Body of pancreas (tissue), 4 donors: ENCODE measurements at regions not wholly inside any gene's neighbourhood (a gene's known extent, or its start where the extent isn't known, plus 50 kb on each side); places are given as distances from the start of the nearest gene placed in this dataset.

Experiments used
- ATAC-seq: fragments of 150-250 bp; one replicate; pipeline ENCODE4 v1.9.1; 2016
- DNase-seq, 4 donors: peaks; one replicate each; pipeline ENCODE4 v3.0.0-alpha.2; 2019
- H3K27ac ChIP-seq, 4 donors: fragments of 200-600 bp; sonication (generic); 1 replicate in 3 of 4; 2 replicates in 1 of 4; pipeline versions ENCODE4 v1.5.1 to v1.6.1; 2016 to 2019; ENCODE audit warnings: mild to moderate bottlenecking in 1 of 4, mixed read lengths in 1 of 4, moderate library complexity in 1 of 4
- H3K27me3 ChIP-seq, 2 donors: fragments of 200-600 bp; sonication (generic); one replicate each; pipeline ENCODE4 v1.6.0; 2016; ENCODE audit warnings: mild to moderate bottlenecking in 1 of 2
- H3K36me3 ChIP-seq, 2 donors: fragments of 200-600 bp; sonication (generic); replicated peaks in 1 of 2; 2 replicates each; pipeline ENCODE4 v1.5.1; 2016; ENCODE audit warnings: low read depth in 2 of 2; ENCODE audit not compliant: insufficient read depth in 1 of 2
- H3K4me1 ChIP-seq: fragments of 200-600 bp; sonication (generic); one replicate; pipeline ENCODE4 v1.6.0; 2016
- H3K4me3 ChIP-seq, 2 donors: fragments of 200-600 bp; sonication (generic); 1 replicate in 1 of 2; 2 replicates in 1 of 2; pipeline ENCODE4 v1.5.1; 2016 to 2019
- H3K9me3 ChIP-seq, 3 donors: fragments of 200-600 bp; sonication (generic); 1 replicate in 2 of 3; 2 replicates in 1 of 3; pipeline ENCODE4 v1.5.1; 2016
- CTCF ChIP-seq, 7 experiments: fragments of 450-650 bp in 4 of 7; fragments of 200-600 bp in 3 of 7; sonication (generic) in 3 of 7; IDR thresholded peaks; one replicate each; pipeline ENCODE4 v1.5.1; 2016 to 2019; ENCODE audit warnings: antibody characterized with exemption in 7 of 7
- POLR2A ChIP-seq, 3 donors: fragments of 450-650 bp; IDR thresholded peaks; one replicate each; pipeline ENCODE4 v1.6.1; 2016; ENCODE audit warnings: antibody characterized with exemption in 3 of 3, mild to moderate bottlenecking in 2 of 3
- WGBS, 2 donors: methylation state at CpG; one replicate each; pipeline ENCODE4 v1.1.5; 2017; 5-methylcytosine and 5-hydroxymethylcytosine counted together
- intact Hi-C: fragments of 100-400 bp; cut with DNase I; formaldehyde crosslinking; loops from one replicate; pipeline ENCODE4 v1.15.1; 2023

GRCh38 chr20:6886065-6886729 lies 118.7 kb downstream of the BMP2 start:
- no peaks in the 10 kb centered on the region for H3K36me3 ChIP-seq
- no peaks in the 10 kb centered on the region for H3K9me3 ChIP-seq
- intact Hi-C loops = no loop called here
- no peaks in the 10 kb centered on the region for H3K27me3 ChIP-seq
- H3K4me3 ChIP-seq = no peak overlapping the region
- H3K4me1 ChIP-seq = no peaks in the 10 kb centered on the region
- H3K27ac ChIP-seq = no peak overlapping the region
- TF ChIP-seq CTCF (IDR thresholded peaks at IDR 0.05) (no peak), POLR2A (IDR thresholded peaks at IDR 0.05) (no peak)
- no peak for DNase-seq
- WGBS, 2 donors = 55 to 59% methylated on average over 8 of the region's 8 CpGs
- ATAC-seq = no peak

- no peaks in the 10 kb centered on the region for H3K9me3 ChIP-seq
- no peak for DNase-seq
- intact Hi-C loops = no loop called here
- no peak for ATAC-seq
- H3K27ac ChIP-seq = no peak overlapping the region
- TF ChIP-seq POLR2A (IDR thresholded peaks at IDR 0.05) = no peak
- no peak for TF ChIP-seq CTCF (IDR thresholded peaks at IDR 0.05)
- no peak overlapping the region for H3K4me3 ChIP-seq
- no peaks in the 10 kb centered on the region for H3K27me3 ChIP-seq
- 60 to 61% methylated on average over 3 to 4 of the region's 4 CpGs for WGBS, 2 donors
- H3K36me3 ChIP-seq = no peaks in the 10 kb centered on the region
- H3K4me1 ChIP-seq = no peaks in the 10 kb centered on the region
Measured at GRCh38 chr20:6887966-6888365, 120.5 kb downstream of the BMP2 start.

GRCh38 chr20:6888736-6889395 lies 121.4 kb downstream of the BMP2 start:
- intact Hi-C loops = no loop called here

GRCh38 chr20:6892724-6893123 lies 125.2 kb downstream of the BMP2 start:
- no peak for TF ChIP-seq CTCF (IDR thresholded peaks at IDR 0.05)
- TF ChIP-seq POLR2A (IDR thresholded peaks at IDR 0.05) = no peak
- intact Hi-C loops = no loop called here
- Histone ChIP-seq H3K27me3 (no peaks in the 10 kb centered on the region), H3K9me3 (no peaks in the 10 kb centered on the region), H3K36me3 (no peaks in the 10 kb centered on the region), H3K4me1 (no peaks in the 10 kb centered on the region), H3K4me3 (no peak overlapping the region), H3K27ac (no peak overlapping the region)
- 25 to 56% methylated on average over 1 of the region's 1 CpG for WGBS, 2 donors
- no peak for DNase-seq
- ATAC-seq = no peak

More at GRCh38 chr20:6888736-6889395, 121.4 kb downstream of the BMP2 start:
- TF ChIP-seq POLR2A (IDR thresholded peaks at IDR 0.05) (no peak), CTCF (IDR thresholded peaks at IDR 0.05) (no peak)
- H3K9me3 ChIP-seq = no peaks in the 10 kb centered on the region
- no peaks in the 10 kb centered on the region for H3K4me1 ChIP-seq
- H3K27me3 ChIP-seq = no peaks in the 10 kb centered on the region
- H3K27ac ChIP-seq = no peak overlapping the region
- ATAC-seq (no peak), DNase-seq (no peak)
- no peaks in the 10 kb centered on the region for H3K36me3 ChIP-seq
- WGBS, 2 donors = 57 to 82% methylated on average over 4 of the region's 4 CpGs
- H3K4me3 ChIP-seq = no peak overlapping the region

- WGBS, 2 donors = 63 to 67% methylated on average over 1 to 3 of the region's 3 CpGs
- intact Hi-C loops = no loop called here
Measured at GRCh38 chr20:6898928-6899327, 131.4 kb downstream of the BMP2 start.

More at GRCh38 chr20:6898928-6899327, 131.4 kb downstream of the BMP2 start:
- H3K36me3 ChIP-seq = no peaks in the 10 kb centered on the region
- DNase-seq (no peak), ATAC-seq (no peak)
- H3K4me1 ChIP-seq = no peaks in the 10 kb centered on the region
- no peak overlapping the region for H3K4me3 ChIP-seq
- no peak overlapping the region for H3K27ac ChIP-seq
- no peaks in the 10 kb centered on the region for H3K9me3 ChIP-seq
- TF ChIP-seq CTCF (IDR thresholded peaks at IDR 0.05) = no peak
- no peak for TF ChIP-seq POLR2A (IDR thresholded peaks at IDR 0.05)
- no peaks in the 10 kb centered on the region for H3K27me3 ChIP-seq
